HUES48 (cell line): ENCODE measurements at regions not wholly inside any gene's neighbourhood (a gene's known extent, or its start where the extent isn't known, plus 50 kb on each side); places are given as distances from the start of the nearest gene placed in this dataset.

Experiments used
- H3K27ac ChIP-seq: one replicate; pipeline ENCODE4 v1.7.0; 2013; ENCODE audit warnings: low read depth, low read length, inconsistent platforms
- H3K27me3 ChIP-seq: 2 replicates; pipeline ENCODE4 v1.6.1; 2013; ENCODE audit warnings: mild to moderate bottlenecking, low read length; ENCODE audit not compliant: control insufficient read depth, insufficient read depth
- H3K36me3 ChIP-seq: 2 replicates; pipeline ENCODE4 v1.6.1; 2013; ENCODE audit warnings: low read length; ENCODE audit not compliant: control insufficient read depth, insufficient read depth
- H3K4me1 ChIP-seq: 2 replicates; pipeline ENCODE4 v1.6.1; 2013; ENCODE audit warnings: mild to moderate bottlenecking, low read length; ENCODE audit not compliant: control insufficient read depth, insufficient read depth
- H3K4me3 ChIP-seq: 2 replicates; pipeline ENCODE4 v1.5.1; 2013; ENCODE audit warnings: mild to moderate bottlenecking, low read depth, low read length
- H3K9ac ChIP-seq: 2 replicates; pipeline ENCODE4 v1.6.1; 2013; ENCODE audit warnings: mild to moderate bottlenecking, low read depth, low read length, moderate library complexity
- H3K9me3 ChIP-seq: 2 replicates; pipeline ENCODE4 v1.6.1; 2013; ENCODE audit warnings: low read length; ENCODE audit not compliant: control insufficient read depth, insufficient read depth

- Histone ChIP-seq H3K9ac (no peak overlapping the region), H3K36me3 (no peaks in the 10 kb centered on the region), H3K27me3 (no peaks in the 10 kb centered on the region), H3K4me1 (no peaks in the 10 kb centered on the region), H3K9me3 (no peaks in the 10 kb centered on the region), H3K27ac (no peak overlapping the region), H3K4me3 (no peak overlapping the region)
Observed at GRCh38 chr9:101893661-101894646, 155.5 kb upstream of the GRIN3A start.

GRCh38 chr9:101881508-101881907 lies 143.1 kb upstream of the GRIN3A start:
- no peak overlapping the region for H3K9ac ChIP-seq
- no peaks in the 10 kb centered on the region for H3K36me3 ChIP-seq
- H3K4me3 ChIP-seq = no peak overlapping the region
- H3K4me1 ChIP-seq = 0 out of 2 replicates have a peak, but pooled peaks cover 4% of the 10 kb centered on the region
- no peaks in the 10 kb centered on the region for H3K27me3 ChIP-seq
- H3K9me3 ChIP-seq = no peaks in the 10 kb centered on the region
- H3K27ac ChIP-seq = no peak overlapping the region

- Histone ChIP-seq H3K27ac (no peak overlapping the region), H3K9me3 (no peaks in the 10 kb centered on the region), H3K4me3 (no peak overlapping the region), H3K9ac (no peak overlapping the region), H3K4me1 (0 out of 2 replicates have a peak, but pooled peaks cover 4% of the 10 kb centered on the region), H3K36me3 (no peaks in the 10 kb centered on the region), H3K27me3 (no peaks in the 10 kb centered on the region)
Observed at GRCh38 chr9:101880846-101881245, 142.4 kb upstream of the GRIN3A start.

GRCh38 chr9:101878734-101879133 lies 140.3 kb upstream of the GRIN3A start:
- Histone ChIP-seq H3K9me3 (no peaks in the 10 kb centered on the region), H3K36me3 (no peaks in the 10 kb centered on the region), H3K27ac (no peak overlapping the region), H3K4me1 (peaks cover 10% of the 10 kb centered on the region; the same call in 1 of the 2 replicates), H3K4me3 (no peak overlapping the region), H3K9ac (no peak overlapping the region), H3K27me3 (no peaks in the 10 kb centered on the region)

DNA sequence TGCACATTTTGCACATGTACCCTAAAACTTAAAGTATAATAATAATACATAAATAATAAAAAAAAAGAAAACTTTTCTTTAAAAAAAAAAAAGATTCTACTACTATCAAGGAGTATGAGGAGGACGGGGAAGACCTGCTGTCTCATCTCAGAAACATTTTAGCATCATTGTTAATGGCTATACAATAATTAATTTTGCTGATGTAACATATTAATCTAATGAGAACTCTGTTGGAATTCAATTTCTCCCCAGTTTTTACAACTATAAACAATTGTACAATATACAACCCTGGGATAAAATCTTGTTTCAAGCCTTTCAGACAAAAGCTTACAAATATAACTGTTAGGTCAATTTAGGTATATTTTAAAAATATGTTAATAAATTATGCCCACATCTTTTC lies 139.0 kb upstream of the GRIN3A start:
- Histone ChIP-seq H3K9me3 (no peaks in the 10 kb centered on the region), H3K4me3 (no peak overlapping the region), H3K27me3 (no peaks in the 10 kb centered on the region), H3K4me1 (peaks cover 10% of the 10 kb centered on the region; the same call in 1 of the 2 replicates), H3K36me3 (no peaks in the 10 kb centered on the region), H3K9ac (no peak overlapping the region), H3K27ac (no peak overlapping the region)

- no peaks in the 10 kb centered on the region for H3K4me1 ChIP-seq
- H3K27ac ChIP-seq = no peak overlapping the region
- H3K36me3 ChIP-seq = no peaks in the 10 kb centered on the region
- no peaks in the 10 kb centered on the region for H3K27me3 ChIP-seq
- no peaks in the 10 kb centered on the region for H3K9me3 ChIP-seq
- H3K4me3 ChIP-seq = no peak overlapping the region
- no peak overlapping the region for H3K9ac ChIP-seq
Observed at GRCh38 chr9:101861472-101861871, 123.0 kb upstream of the GRIN3A start.

GRCh38 chr9:101860920-101861319 lies 122.5 kb upstream of the GRIN3A start:
- Histone ChIP-seq H3K27me3 (no peaks in the 10 kb centered on the region), H3K4me1 (no peaks in the 10 kb centered on the region), H3K27ac (no peak overlapping the region)

GRCh38 chr9:101859620-101860019 lies 121.2 kb upstream of the GRIN3A start:
- no peak overlapping the region for H3K9ac ChIP-seq
- no peak overlapping the region for H3K27ac ChIP-seq
- no peak overlapping the region for H3K4me3 ChIP-seq
- no peaks in the 10 kb centered on the region for H3K36me3 ChIP-seq
- no peaks in the 10 kb centered on the region for H3K27me3 ChIP-seq
- H3K9me3 ChIP-seq = no peaks in the 10 kb centered on the region
- H3K4me1 ChIP-seq = no peaks in the 10 kb centered on the region

More at GRCh38 chr9:101860920-101861319, 122.5 kb upstream of the GRIN3A start:
- Histone ChIP-seq H3K4me3 (no peak overlapping the region), H3K9ac (no peak overlapping the region), H3K36me3 (no peaks in the 10 kb centered on the region), H3K9me3 (no peaks in the 10 kb centered on the region)

- no peaks in the 10 kb centered on the region for H3K36me3 ChIP-seq
- H3K9me3 ChIP-seq = no peaks in the 10 kb centered on the region
- no peaks in the 10 kb centered on the region; the same call in 1 of the 2 replicates for H3K4me1 ChIP-seq
- H3K27me3 ChIP-seq = no peaks in the 10 kb centered on the region
- no peak overlapping the region for H3K9ac ChIP-seq
- H3K4me3 ChIP-seq = no peak overlapping the region
- no peak overlapping the region for H3K27ac ChIP-seq
Observed at GRCh38 chr9:101858026-101858425, 119.6 kb upstream of the GRIN3A start.

GRCh38 chr9:101849102-101849707 lies 110.8 kb upstream of the GRIN3A start:
- H3K27me3 ChIP-seq = no peaks in the 10 kb centered on the region
- H3K36me3 ChIP-seq = no peaks in the 10 kb centered on the region
- no peaks in the 10 kb centered on the region; the same call in 1 of the 2 replicates for H3K4me1 ChIP-seq
- H3K4me3 ChIP-seq = no peak overlapping the region
- H3K9ac ChIP-seq = no peak overlapping the region
- no peak overlapping the region for H3K27ac ChIP-seq
- H3K9me3 ChIP-seq = no peaks in the 10 kb centered on the region

- Histone ChIP-seq H3K27me3 (no peaks in the 10 kb centered on the region), H3K9me3 (no peaks in the 10 kb centered on the region), H3K27ac (no peak overlapping the region), H3K36me3 (no peaks in the 10 kb centered on the region), H3K4me1 (no peaks in the 10 kb centered on the region), H3K9ac (no peak overlapping the region), H3K4me3 (no peak overlapping the region)
Observed at GRCh38 chr9:101848485-101848919, 110.1 kb upstream of the GRIN3A start.
